Heart left ventricle (tissue), 16 donors: ENCODE measurements at regions not wholly inside any gene's neighbourhood (a gene's known extent, or its start where the extent isn't known, plus 50 kb on each side); places are given as distances from the start of the nearest gene placed in this dataset.

Experiments used
- ATAC-seq, 4 donors: fragments of 200-7000 bp; cut with Tn5 transposase; one replicate each; pipeline ENCODE4 v1.9.1; 2020 to 2022; ENCODE audit warnings: moderate library complexity in 4 of 4, mild to moderate bottlenecking in 3 of 4, moderate number of reproducible peaks in 1 of 4
- DNase-seq, 5 donors: peaks; one replicate each; pipeline ENCODE4 v3.0.0-alpha.2; 2020
- H3K27ac ChIP-seq, 12 donors: fragments of 200-600 bp; sonication (generic) in 4 of 12; one replicate each; pipeline versions ENCODE4 v1.5.0 to v1.8.0; 2016 to 2022; ENCODE audit warnings: mild to moderate bottlenecking in 2 of 12
- H3K27me3 ChIP-seq, 9 donors: fragments of 200-600 bp; sonication (generic) in 2 of 9; one replicate each; pipeline versions ENCODE4 v1.5.1 to v1.8.0; 2016 to 2022; ENCODE audit warnings: mild to moderate bottlenecking in 3 of 9
- H3K36me3 ChIP-seq, 9 donors: fragments of 200-600 bp; sonication (generic) in 2 of 9; one replicate each; pipeline versions ENCODE4 v1.5.0 to v1.8.0; 2018 to 2022; ENCODE audit warnings: mild to moderate bottlenecking in 2 of 9
- H3K4me1 ChIP-seq, 12 donors: fragments of 200-600 bp; sonication (generic) in 4 of 12; one replicate each; pipeline versions ENCODE4 v1.5.0 to v1.8.0; 2016 to 2022; ENCODE audit warnings: mild to moderate bottlenecking in 3 of 12
- H3K4me3 ChIP-seq, 12 donors: fragments of 200-600 bp; sonication (generic) in 4 of 12; one replicate each; pipeline versions ENCODE4 v1.5.0 to v1.8.0; 2017 to 2022; ENCODE audit warnings: mild to moderate bottlenecking in 9 of 12, moderate library complexity in 4 of 12
- H3K9me3 ChIP-seq, 12 donors: fragments of 200-600 bp; sonication (generic) in 4 of 12; one replicate each; pipeline versions ENCODE4 v1.5.0 to v1.8.0; 2016 to 2022; ENCODE audit warnings: mild to moderate bottlenecking in 1 of 12
- POLR2A ChIP-seq, 2 donors: fragments of 450-650 bp; IDR thresholded peaks; one replicate each; pipeline ENCODE4 v1.6.1; 2017; ENCODE audit warnings: antibody characterized with exemption in 2 of 2, mild to moderate bottlenecking in 2 of 2, moderate library complexity in 2 of 2
- WGBS, 4 donors: extraction: QIAGEN DNeasy Blood & Tissue Kit in 2 of 4; methylation state at CpG; one replicate each; pipeline versions ENCODE4 v1.1.5 to v1.1.7; 2013 to 2018; 5-methylcytosine and 5-hydroxymethylcytosine counted together
- intact Hi-C, 10 donors: fragments of 100-400 bp; cut with DNase I; formaldehyde crosslinking; loops; one replicate each; pipeline versions ENCODE4 v1.11.1 to v1.14.2; 2022
- TF ChIP-seq, protein P1 (sequence below), 12 donors: fragments of 200-600 bp; sonication (generic) in 4 of 12; IDR thresholded peaks; one replicate each; pipeline versions ENCODE4 v1.5.0 to v1.8.0; 2018 to 2022; ENCODE audit warnings: antibody characterized with exemption in 12 of 12, mild to moderate bottlenecking in 5 of 12
- donor health status: ischemic (EF 13 %, LVEDD 7.1; RV severe dilation, severe dysfunction).
- donor health status: healthy with polysubstance abuse.
- donor health status: DM: no; HTN: yes; CAD: no.
- donor health status: DM: no; HTN: no; CAD: no.
- donor health status: ischemic (EF 25% LVEDD 6.9; RV normal size, moderate dysfunction).
- donor health status: ischemic (EF 25% LVEDD 5.7; RV mildly dilated, moderate dysfunction).
- donor health status: healthy.
- donor health status: DM: yes; HTN: yes; CAD: no.
- donor health status: ischemic (EF 35%, LVEDD 5.7; RV mildly dilated, moderate dysfunction).
- donor health status: nonischemic (EF 11% LVEDD 7.7; RV severe dilation, severe dysfunction).
- donor health status: DM: yes; HTN: yes; CAD: no.
- donor health status: PGD.
- donor health status: ischemic (EF 29% LVEDD 5.4; RV normal size, mild dysfunction).
- donor health status: nonischemic (EF 23%, LVEDD 6.1; RV moderate dilation, normal function).

GRCh38 chr1:209223791-209224190 is 359.7 kb upstream of the CAMK1G start:
- ATAC-seq = no peak
- intact Hi-C loops = no loop called here
- 27 to 79% (median 54%) methylated on average over 1 of the region's 1 CpG for WGBS, 4 donors

GRCh38 chr1:209224886-209225285 is 358.6 kb upstream of the CAMK1G start:
- intact Hi-C loops = no loop called here
- Histone ChIP-seq H3K27me3 (peaks cover 0 to 13% (median 0%) of the 10 kb centered on the region in 9 donors), H3K4me1 (peaks cover 0 to 5% (median 0%) of the 10 kb centered on the region in 12 donors), H3K9me3 (peaks cover 0 to 2% (median 0%) of the 10 kb centered on the region in 12 donors), H3K4me3 (no peak overlapping the region), H3K27ac (no peak overlapping the region), H3K36me3 (no peaks in the 10 kb centered on the region)
- no peak for DNase-seq
- 83 to 91% (median 87%) methylated on average over 4 of the region's 4 CpGs for WGBS, 4 donors
- no peak for ATAC-seq
- TF ChIP-seq POLR2A (IDR thresholded peaks at IDR 0.05) = no peak
- TF ChIP-seq, protein P1, sequence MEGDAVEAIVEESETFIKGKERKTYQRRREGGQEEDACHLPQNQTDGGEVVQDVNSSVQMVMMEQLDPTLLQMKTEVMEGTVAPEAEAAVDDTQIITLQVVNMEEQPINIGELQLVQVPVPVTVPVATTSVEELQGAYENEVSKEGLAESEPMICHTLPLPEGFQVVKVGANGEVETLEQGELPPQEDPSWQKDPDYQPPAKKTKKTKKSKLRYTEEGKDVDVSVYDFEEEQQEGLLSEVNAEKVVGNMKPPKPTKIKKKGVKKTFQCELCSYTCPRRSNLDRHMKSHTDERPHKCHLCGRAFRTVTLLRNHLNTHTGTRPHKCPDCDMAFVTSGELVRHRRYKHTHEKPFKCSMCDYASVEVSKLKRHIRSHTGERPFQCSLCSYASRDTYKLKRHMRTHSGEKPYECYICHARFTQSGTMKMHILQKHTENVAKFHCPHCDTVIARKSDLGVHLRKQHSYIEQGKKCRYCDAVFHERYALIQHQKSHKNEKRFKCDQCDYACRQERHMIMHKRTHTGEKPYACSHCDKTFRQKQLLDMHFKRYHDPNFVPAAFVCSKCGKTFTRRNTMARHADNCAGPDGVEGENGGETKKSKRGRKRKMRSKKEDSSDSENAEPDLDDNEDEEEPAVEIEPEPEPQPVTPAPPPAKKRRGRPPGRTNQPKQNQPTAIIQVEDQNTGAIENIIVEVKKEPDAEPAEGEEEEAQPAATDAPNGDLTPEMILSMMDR (IDR thresholded peaks at IDR 0.05) = no peak

More at GRCh38 chr1:209223791-209224190, 359.7 kb upstream of the CAMK1G start:
- Histone ChIP-seq H3K36me3 (no peaks in the 10 kb centered on the region), H3K4me1 (peaks cover 0 to 6% (median 0%) of the 10 kb centered on the region in 12 donors), H3K27me3 (peaks cover 0 to 8% (median 0%) of the 10 kb centered on the region in 9 donors), H3K27ac (no peak overlapping the region), H3K9me3 (no peaks in the 10 kb centered on the region), H3K4me3 (no peak overlapping the region)
- TF ChIP-seq, protein P1 (IDR thresholded peaks at IDR 0.05) = no peak
- TF ChIP-seq POLR2A (IDR thresholded peaks at IDR 0.05) = no peak
- DNase-seq = no peak

- DNase-seq (no peak), ATAC-seq (no peak)
- intact Hi-C loops = no loop called here
- WGBS, 4 donors = 63 to 70% (median 68%) methylated on average over 6 of the region's 6 CpGs
- H3K4me3 ChIP-seq = no peak overlapping the region
- no peaks in the 10 kb centered on the region for H3K4me1 ChIP-seq
- H3K9me3 ChIP-seq = peaks cover 0 to 19% (median 1%) of the 10 kb centered on the region in 12 donors
- H3K27ac ChIP-seq = no peak overlapping the region
- peaks cover 7 to 31% (median 16%) of the 10 kb centered on the region in 9 donors for H3K27me3 ChIP-seq
- TF ChIP-seq, protein P1 (IDR thresholded peaks at IDR 0.05) = no peak
- no peak for TF ChIP-seq POLR2A (IDR thresholded peaks at IDR 0.05)
- no peaks in the 10 kb centered on the region for H3K36me3 ChIP-seq
Observed at GRCh38 chr1:209227171-209227570, 356.3 kb upstream of the CAMK1G start.

GRCh38 chr1:209227941-209228340 is 355.6 kb upstream of the CAMK1G start:
- TF ChIP-seq, protein P1 (IDR thresholded peaks at IDR 0.05) = no peak
- TF ChIP-seq POLR2A (IDR thresholded peaks at IDR 0.05) = no peak
- 74 to 79% (median 76%) methylated on average over 3 of the region's 3 CpGs for WGBS, 4 donors
- Histone ChIP-seq H3K4me3 (no peak overlapping the region), H3K27ac (no peak overlapping the region), H3K9me3 (peaks cover 0 to 19% (median 1%) of the 10 kb centered on the region in 12 donors), H3K36me3 (no peaks in the 10 kb centered on the region), H3K27me3 (peaks cover 9 to 32% (median 16%) of the 10 kb centered on the region in 9 donors), H3K4me1 (no peaks in the 10 kb centered on the region)
- DNase-seq (no peak), ATAC-seq (no peak)
- intact Hi-C loops = no loop called here
